Body of pancreas (tissue), 4 donors: ENCODE measurements at regions not wholly inside any gene's neighbourhood (a gene's known extent, or its start where the extent isn't known, plus 50 kb on each side); places are given as distances from the start of the nearest gene placed in this dataset.

Experiments used
- POLR2A ChIP-seq, 3 donors: fragments of 450-650 bp; IDR thresholded peaks; one replicate each; pipeline ENCODE4 v1.6.1; 2016; ENCODE audit warnings: antibody characterized with exemption in 3 of 3, mild to moderate bottlenecking in 2 of 3
- TF ChIP-seq, protein P1 (sequence below), 7 experiments: fragments of 450-650 bp in 4 of 7; fragments of 200-600 bp in 3 of 7; sonication (generic) in 3 of 7; IDR thresholded peaks; one replicate each; pipeline ENCODE4 v1.5.1; 2016 to 2019; ENCODE audit warnings: antibody characterized with exemption in 7 of 7

DNA sequence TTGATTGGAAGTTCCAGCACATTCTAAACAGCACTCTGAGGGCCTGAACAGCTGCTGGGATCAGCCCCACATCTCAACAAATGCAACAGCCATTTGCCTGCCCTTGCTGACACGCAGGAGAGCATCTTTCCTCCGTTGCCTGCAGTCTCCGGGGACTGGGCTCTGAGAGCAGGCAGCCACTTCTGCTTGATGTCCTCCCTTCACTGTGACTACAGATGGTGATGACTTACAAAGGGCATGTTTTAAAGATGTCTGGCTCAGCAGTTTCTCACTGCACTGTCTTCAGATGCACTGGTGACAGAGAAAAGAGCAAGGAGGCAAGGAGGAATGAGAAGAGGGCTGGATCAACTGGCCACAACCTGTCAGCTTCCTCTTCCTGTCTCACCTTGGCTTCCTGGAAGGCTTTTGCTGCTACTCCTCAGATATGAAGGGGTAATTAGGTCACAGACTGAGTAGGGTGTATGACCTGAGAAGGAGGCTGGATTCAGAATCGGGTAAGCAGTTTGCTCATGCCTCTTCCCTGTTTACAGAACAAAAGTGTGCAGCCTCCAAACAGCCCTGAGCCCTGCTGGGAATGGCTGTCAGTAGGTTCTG is 143.5 kb upstream of the GHITM start:
- TF ChIP-seq, protein P1, sequence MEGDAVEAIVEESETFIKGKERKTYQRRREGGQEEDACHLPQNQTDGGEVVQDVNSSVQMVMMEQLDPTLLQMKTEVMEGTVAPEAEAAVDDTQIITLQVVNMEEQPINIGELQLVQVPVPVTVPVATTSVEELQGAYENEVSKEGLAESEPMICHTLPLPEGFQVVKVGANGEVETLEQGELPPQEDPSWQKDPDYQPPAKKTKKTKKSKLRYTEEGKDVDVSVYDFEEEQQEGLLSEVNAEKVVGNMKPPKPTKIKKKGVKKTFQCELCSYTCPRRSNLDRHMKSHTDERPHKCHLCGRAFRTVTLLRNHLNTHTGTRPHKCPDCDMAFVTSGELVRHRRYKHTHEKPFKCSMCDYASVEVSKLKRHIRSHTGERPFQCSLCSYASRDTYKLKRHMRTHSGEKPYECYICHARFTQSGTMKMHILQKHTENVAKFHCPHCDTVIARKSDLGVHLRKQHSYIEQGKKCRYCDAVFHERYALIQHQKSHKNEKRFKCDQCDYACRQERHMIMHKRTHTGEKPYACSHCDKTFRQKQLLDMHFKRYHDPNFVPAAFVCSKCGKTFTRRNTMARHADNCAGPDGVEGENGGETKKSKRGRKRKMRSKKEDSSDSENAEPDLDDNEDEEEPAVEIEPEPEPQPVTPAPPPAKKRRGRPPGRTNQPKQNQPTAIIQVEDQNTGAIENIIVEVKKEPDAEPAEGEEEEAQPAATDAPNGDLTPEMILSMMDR (IDR thresholded peaks at IDR 0.05), result no peak
- no peak for TF ChIP-seq POLR2A (IDR thresholded peaks at IDR 0.05)
